Osteocyte (in vitro differentiated cells): ENCODE measurements at regions not wholly inside any gene's neighbourhood (a gene's known extent, or its start where the extent isn't known, plus 50 kb on each side); places are given as distances from the start of the nearest gene placed in this dataset.

Experiments used
- DNase-seq: peaks from one replicate; pipeline ENCODE4 v3.0.0; 2021; ENCODE audit warnings: mixed read lengths; ENCODE audit not compliant: unreplicated experiment; ENCODE audit errors: extremely low spot score
- H3K27ac Mint-ChIP-seq: one replicate; pipeline ENCODE4 v1.8.0; 2021; ENCODE audit warnings: mild to moderate bottlenecking, mixed read lengths; ENCODE audit not compliant: unreplicated experiment
- H3K27me3 Mint-ChIP-seq: one replicate; pipeline ENCODE4 v1.8.0; 2021; ENCODE audit warnings: mixed read lengths; ENCODE audit not compliant: unreplicated experiment
- H3K36me3 Mint-ChIP-seq: one replicate; pipeline ENCODE4 v1.8.0; 2021; ENCODE audit warnings: mixed read lengths; ENCODE audit not compliant: unreplicated experiment
- H3K4me1 Mint-ChIP-seq: one replicate; pipeline ENCODE4 v1.8.0; 2021; ENCODE audit warnings: mixed read lengths; ENCODE audit not compliant: unreplicated experiment
- H3K4me3 Mint-ChIP-seq: one replicate; pipeline ENCODE4 v1.8.0; 2021; ENCODE audit warnings: mild to moderate bottlenecking, moderate library complexity, mixed read lengths; ENCODE audit not compliant: unreplicated experiment
- H3K9me3 Mint-ChIP-seq: one replicate; pipeline ENCODE4 v1.8.0; 2021; ENCODE audit warnings: mixed read lengths; ENCODE audit not compliant: unreplicated experiment
- TF ChIP-seq, protein P1 (sequence below): fragments of 200-600 bp; sonication (generic); IDR thresholded peaks from 2 replicates; pipeline ENCODE4 v1.5.0; 2021; ENCODE audit warnings: antibody characterized with exemption, mild to moderate bottlenecking, moderate library complexity

DNA sequence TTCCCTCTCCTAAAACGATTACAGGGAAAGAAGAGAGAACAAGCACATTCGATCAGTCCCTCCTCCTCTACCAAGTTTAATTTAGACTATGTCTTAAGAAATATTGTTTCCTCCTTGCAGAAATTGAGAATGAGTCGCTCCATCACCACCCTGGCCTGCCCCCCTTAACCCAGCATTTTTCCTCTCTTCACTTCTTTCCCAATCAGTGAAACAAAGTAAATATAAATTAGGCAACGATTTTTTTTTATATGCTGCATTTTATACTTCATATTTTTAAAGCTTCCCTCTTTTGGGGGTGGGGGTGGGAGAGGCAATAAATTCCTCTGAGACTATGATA, 300.0 kb downstream of the SPRY2 start:
- Mint-ChIP-seq H3K27me3 (no peaks in the 10 kb centered on the region), H3K36me3 (no peaks in the 10 kb centered on the region), H3K9me3 (no peaks in the 10 kb centered on the region), H3K4me3 (no peak overlapping the region), H3K4me1 (peaks cover 23% of the 10 kb centered on the region), H3K27ac (no peak overlapping the region)
- TF ChIP-seq, protein P1, sequence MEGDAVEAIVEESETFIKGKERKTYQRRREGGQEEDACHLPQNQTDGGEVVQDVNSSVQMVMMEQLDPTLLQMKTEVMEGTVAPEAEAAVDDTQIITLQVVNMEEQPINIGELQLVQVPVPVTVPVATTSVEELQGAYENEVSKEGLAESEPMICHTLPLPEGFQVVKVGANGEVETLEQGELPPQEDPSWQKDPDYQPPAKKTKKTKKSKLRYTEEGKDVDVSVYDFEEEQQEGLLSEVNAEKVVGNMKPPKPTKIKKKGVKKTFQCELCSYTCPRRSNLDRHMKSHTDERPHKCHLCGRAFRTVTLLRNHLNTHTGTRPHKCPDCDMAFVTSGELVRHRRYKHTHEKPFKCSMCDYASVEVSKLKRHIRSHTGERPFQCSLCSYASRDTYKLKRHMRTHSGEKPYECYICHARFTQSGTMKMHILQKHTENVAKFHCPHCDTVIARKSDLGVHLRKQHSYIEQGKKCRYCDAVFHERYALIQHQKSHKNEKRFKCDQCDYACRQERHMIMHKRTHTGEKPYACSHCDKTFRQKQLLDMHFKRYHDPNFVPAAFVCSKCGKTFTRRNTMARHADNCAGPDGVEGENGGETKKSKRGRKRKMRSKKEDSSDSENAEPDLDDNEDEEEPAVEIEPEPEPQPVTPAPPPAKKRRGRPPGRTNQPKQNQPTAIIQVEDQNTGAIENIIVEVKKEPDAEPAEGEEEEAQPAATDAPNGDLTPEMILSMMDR, result no peak
- DNase-seq, result no peak

DNA sequence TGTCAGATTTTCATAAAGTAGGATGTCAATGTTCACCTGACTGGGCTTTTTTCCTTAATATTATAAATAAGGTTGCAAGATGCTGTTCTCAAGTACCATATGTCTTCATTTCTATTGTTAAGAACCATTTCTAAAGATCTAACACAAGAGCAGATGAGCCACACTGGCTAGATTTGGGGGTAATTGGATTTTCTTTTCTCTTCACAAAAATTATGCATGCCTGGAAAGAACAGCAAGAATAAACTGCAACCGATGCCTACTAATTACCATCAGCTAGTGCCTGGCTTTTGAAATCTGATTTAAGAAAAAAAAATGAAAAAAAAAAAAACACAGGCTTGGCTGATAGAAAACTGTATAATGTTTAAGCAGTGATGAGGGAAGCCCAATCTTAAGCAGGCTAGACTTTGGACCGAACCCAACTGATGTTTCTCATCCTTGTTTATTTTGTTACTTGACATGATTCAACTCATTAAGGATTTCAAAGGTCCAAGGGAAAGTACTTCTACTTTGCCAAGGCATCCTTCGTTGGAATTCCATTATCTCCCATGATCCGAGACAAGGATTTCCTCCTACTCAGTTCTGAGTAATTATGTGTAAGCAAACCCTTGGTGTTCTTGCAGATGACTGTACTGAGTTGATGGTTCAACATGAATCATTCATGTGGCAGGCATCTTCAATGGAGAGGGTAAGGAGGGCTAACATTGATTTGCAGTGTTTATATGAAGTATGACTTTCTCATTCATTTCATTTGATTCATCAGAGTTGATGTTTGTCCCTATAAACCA, 300.5 kb downstream of the SPRY2 start:
- TF ChIP-seq, protein P1, result no peak
- H3K4me1 Mint-ChIP-seq, result peaks cover 23% of the 10 kb centered on the region
- no peak overlapping the region for H3K27ac Mint-ChIP-seq
- H3K4me3 Mint-ChIP-seq, result no peak overlapping the region
- H3K36me3 Mint-ChIP-seq, result no peaks in the 10 kb centered on the region
- DNase-seq, result no peak
- H3K27me3 Mint-ChIP-seq, result no peaks in the 10 kb centered on the region
- no peaks in the 10 kb centered on the region for H3K9me3 Mint-ChIP-seq

DNA sequence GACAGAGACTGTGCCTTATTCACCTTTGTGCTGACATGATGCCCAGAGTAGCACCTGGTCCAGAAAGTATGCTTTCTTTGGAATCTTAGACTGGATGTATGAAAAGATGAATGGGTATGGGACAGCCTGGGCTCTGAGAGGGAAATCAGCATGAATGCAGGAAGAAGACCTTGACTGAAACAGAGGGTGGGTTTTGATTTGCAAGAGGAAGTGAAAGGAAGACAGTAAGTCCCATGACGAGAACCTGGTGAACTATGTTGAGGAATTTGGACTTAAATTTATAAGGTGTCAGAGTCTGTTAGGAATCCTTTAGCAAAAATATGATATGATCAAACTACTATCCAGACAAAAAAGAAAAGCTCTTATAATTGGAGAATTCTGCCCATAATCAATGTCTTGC, 301.9 kb downstream of the SPRY2 start:
- no peaks in the 10 kb centered on the region for H3K36me3 Mint-ChIP-seq

DNA sequence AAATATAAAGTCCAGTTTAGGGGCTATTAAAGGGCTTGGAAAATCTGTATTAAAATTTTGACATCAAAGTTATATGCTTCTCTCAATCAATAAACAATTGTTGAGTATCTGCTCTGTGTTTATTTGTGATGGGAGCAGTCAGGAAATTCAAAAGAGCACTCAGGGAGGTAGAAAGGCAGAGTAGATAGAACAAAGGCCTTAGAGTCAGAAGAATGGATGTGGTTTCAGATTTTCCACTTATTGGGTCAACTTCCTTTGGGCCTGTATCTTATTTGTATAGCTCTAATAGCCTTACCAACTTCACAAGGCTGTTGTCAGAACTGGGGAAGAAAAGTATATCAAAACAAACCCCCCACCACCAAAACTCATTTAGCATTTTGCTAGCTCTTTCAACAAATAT, 302.6 kb downstream of the SPRY2 start:
- Mint-ChIP-seq H3K9me3 (no peaks in the 10 kb centered on the region), H3K36me3 (no peaks in the 10 kb centered on the region), H3K27me3 (no peaks in the 10 kb centered on the region), H3K4me1 (peaks cover 23% of the 10 kb centered on the region), H3K4me3 (no peak overlapping the region), H3K27ac (no peak overlapping the region)
- TF ChIP-seq, protein P1, result no peak
- DNase-seq, result no peak

More for the DNA sequence above, 301.9 kb downstream of the SPRY2 start:
- H3K27ac Mint-ChIP-seq, result no peak overlapping the region
- TF ChIP-seq, protein P1, result no peak
- no peaks in the 10 kb centered on the region for H3K9me3 Mint-ChIP-seq
- no peak overlapping the region for H3K4me3 Mint-ChIP-seq
- peaks cover 23% of the 10 kb centered on the region for H3K4me1 Mint-ChIP-seq
- DNase-seq, result no peak
- H3K27me3 Mint-ChIP-seq, result no peaks in the 10 kb centered on the region

DNA sequence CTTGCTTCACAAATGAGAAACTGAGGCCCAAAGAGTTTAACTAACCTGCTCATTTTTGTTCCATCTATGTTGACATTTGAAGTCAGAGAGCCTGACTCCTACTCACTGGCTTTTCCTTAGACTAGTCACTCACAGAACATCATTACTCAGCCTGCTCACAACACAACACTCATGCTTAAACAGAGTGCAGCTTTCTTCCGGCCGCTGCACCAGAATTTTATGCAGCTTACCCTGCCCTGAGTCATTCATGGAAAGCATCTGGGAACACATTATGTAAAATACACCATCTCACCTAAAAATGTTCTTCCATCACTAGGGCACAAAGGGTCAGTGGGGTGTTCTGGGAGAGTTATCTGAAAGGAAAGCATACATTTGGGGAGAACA, 303.4 kb downstream of the SPRY2 start:
- no peak overlapping the region for H3K4me3 Mint-ChIP-seq
- H3K4me1 Mint-ChIP-seq, result peaks cover 23% of the 10 kb centered on the region
- H3K27ac Mint-ChIP-seq, result peak overlapping the region; percentile 9
- no peaks in the 10 kb centered on the region for H3K36me3 Mint-ChIP-seq
- no peaks in the 10 kb centered on the region for H3K27me3 Mint-ChIP-seq
- TF ChIP-seq, protein P1, result no peak
- no peaks in the 10 kb centered on the region for H3K9me3 Mint-ChIP-seq
- DNase-seq, result no peak
